Adipocyte (in vitro differentiated cells): ENCODE measurements at regions not wholly inside any gene's neighbourhood (a gene's known extent, or its start where the extent isn't known, plus 50 kb on each side); places are given as distances from the start of the nearest gene placed in this dataset.

Source experiments
- DNase-seq: peaks from one replicate; pipeline ENCODE4 v3.0.0-alpha.2; 2015; ENCODE audit warnings: low read depth
- H3K27me3 ChIP-seq: replicated peaks from 2 replicates; pipeline ENCODE4 v1.7.0; 2013; ENCODE audit warnings: mild to moderate bottlenecking, low read length, moderate library complexity; ENCODE audit not compliant: control insufficient read depth, insufficient read depth
- H3K36me3 ChIP-seq: 2 replicates; pipeline ENCODE4 v1.7.0; 2013; ENCODE audit warnings: low read length, mild to moderate bottlenecking, moderate library complexity; ENCODE audit not compliant: control insufficient read depth, insufficient read depth, severe bottlenecking
- H3K4me1 ChIP-seq: 2 replicates; pipeline ENCODE4 v1.7.0; 2013; ENCODE audit warnings: mild to moderate bottlenecking, low read length, moderate library complexity; ENCODE audit not compliant: control insufficient read depth, insufficient read depth
- H3K4me3 ChIP-seq: 2 replicates; pipeline ENCODE4 v1.7.0; 2013; ENCODE audit warnings: mild to moderate bottlenecking, low read length, moderate library complexity
- H3K9ac ChIP-seq: 2 replicates; pipeline ENCODE4 v1.7.0; 2013; ENCODE audit warnings: mild to moderate bottlenecking, low read length, moderate library complexity
- H3K9me3 ChIP-seq: 2 replicates; pipeline ENCODE4 v1.7.0; 2013; ENCODE audit warnings: mild to moderate bottlenecking, low read length, moderate library complexity; ENCODE audit not compliant: control insufficient read depth

DNA sequence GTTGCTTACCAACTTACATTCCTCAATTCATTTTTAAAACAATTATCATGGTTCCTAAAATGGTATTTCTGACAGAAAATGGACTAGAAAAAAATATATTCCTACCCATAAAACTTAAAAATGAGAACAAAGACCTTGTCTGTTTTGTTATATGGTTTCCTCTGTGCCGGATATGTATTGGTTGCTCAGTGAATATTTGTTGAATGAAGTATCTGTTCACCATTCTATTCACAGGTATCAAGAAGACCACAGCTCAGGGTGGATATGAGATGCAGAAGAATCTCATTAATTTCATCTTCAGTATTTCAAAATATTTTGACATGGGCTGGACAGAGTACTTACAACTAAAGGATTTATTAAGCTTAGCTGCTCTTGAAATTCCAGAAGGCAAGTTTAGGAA lies 58.1 kb downstream of the TUSC7 start:
- H3K4me3 ChIP-seq = no peak overlapping the region
- no peaks in the 10 kb centered on the region for H3K9me3 ChIP-seq
- H3K9ac ChIP-seq = no peak overlapping the region
- DNase-seq = no peak
- no peaks in the 10 kb centered on the region for H3K36me3 ChIP-seq
- H3K4me1 ChIP-seq = no peaks in the 10 kb centered on the region
- H3K27me3 ChIP-seq = no peaks in the 10 kb centered on the region

DNA sequence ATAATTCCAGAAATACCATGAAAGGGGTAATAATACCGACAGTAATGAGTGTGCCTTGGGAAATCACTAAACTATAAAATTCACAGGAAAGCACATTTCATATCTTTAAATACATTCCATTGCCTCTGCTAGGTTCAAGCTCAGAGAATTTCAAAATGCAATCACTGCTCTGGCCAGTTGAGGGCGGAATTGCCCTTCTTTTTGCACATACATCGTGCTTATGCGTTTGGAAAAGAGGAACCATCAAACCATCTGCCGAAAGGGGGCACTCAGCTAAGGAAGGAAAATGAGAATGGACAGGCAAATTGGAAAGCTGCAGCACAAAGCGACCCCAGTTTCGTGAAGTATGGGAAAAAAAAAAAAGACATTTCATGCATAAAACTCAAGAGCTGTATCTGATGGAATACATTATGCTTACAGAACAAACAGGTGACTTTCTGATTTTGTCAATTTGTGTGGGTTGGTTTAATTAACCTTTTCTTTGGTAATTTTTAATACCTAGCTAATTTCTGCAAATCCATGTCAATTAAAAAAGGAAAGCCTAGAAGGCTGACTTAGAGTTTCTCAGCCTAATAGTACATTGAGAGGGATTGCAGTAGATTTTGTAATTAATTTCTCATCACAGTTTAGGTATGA lies 61.4 kb downstream of the TUSC7 start:
- no peaks in the 10 kb centered on the region for H3K36me3 ChIP-seq
- no peaks in the 10 kb centered on the region for H3K27me3 ChIP-seq
- DNase-seq = peak; percentile 89
- no peaks in the 10 kb centered on the region for H3K4me1 ChIP-seq
- no peak overlapping the region for H3K9ac ChIP-seq
- H3K4me3 ChIP-seq = no peak overlapping the region
- no peaks in the 10 kb centered on the region for H3K9me3 ChIP-seq

DNA sequence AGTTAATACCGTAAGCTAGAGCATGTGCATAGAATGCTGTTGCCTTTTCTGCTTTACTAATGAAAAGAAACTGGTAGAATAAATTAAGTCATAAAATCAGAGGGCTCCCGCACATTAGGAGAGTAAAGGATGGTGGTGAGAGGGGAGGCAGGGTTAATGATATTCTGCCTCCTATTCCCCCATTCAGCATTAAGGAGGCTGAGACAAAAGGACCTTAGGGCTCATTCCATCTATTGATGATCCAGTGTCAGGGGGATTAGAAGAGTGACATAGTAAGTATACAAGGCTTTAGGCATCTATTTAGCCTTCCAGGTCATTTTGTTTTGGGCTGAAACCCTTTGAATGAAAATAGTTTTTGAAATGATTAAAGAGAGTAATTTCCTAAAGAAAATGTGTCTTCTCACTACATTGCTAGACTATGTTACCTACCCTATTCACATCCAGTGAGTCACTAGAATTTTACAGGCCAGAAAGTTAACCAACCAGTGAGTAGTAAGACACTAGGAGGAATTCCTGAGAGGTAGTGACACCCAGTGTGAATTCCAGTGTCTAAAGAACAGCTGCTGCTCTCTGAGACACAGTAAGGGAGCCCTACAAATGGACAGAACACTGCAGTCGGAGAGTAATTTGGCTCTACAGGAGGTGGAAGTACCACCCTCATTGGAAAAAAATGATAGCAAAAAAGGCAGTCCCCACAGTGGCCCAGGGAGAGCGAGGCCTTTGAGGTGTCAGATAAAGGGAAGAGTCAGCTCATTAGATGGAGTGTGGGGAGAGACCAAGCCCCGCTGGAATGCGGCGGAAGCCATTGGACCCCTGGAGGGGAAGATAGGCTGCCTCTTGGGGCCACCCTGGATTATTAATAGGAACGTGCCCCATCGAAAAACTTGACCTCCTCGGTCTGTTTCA lies 67.6 kb downstream of the TUSC7 start:
- no peak for DNase-seq
- H3K4me1 ChIP-seq = no peaks in the 10 kb centered on the region
- H3K9ac ChIP-seq = no peak overlapping the region
- H3K36me3 ChIP-seq = no peaks in the 10 kb centered on the region
- no peaks in the 10 kb centered on the region for H3K27me3 ChIP-seq
- H3K9me3 ChIP-seq = no peaks in the 10 kb centered on the region
- H3K4me3 ChIP-seq = no peak overlapping the region

DNA sequence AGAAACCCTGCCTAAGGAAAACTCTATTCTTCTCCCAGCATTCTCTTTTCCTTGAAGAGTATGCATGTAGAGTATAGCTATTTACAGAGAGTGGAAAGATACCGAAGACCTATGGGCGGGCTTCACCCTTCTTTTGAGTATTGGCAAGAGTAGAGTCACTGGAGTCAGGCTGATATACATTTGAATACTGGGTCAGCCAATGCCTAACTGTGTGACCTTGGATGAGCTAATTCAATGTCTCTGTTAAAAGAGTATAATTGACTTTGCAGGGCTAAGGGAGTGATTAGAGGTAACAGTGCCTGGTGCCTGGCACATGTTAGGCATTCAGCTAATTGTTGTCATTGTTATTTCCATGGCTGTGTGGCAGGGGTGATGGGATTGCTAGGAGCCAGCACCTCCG lies 75.6 kb downstream of the TUSC7 start:
- Histone ChIP-seq H3K27me3 (no peaks in the 10 kb centered on the region), H3K9me3 (no peaks in the 10 kb centered on the region), H3K36me3 (no peaks in the 10 kb centered on the region), H3K4me1 (no peaks in the 10 kb centered on the region), H3K9ac (no peak overlapping the region), H3K4me3 (no peak overlapping the region)
- no peak for DNase-seq

DNA sequence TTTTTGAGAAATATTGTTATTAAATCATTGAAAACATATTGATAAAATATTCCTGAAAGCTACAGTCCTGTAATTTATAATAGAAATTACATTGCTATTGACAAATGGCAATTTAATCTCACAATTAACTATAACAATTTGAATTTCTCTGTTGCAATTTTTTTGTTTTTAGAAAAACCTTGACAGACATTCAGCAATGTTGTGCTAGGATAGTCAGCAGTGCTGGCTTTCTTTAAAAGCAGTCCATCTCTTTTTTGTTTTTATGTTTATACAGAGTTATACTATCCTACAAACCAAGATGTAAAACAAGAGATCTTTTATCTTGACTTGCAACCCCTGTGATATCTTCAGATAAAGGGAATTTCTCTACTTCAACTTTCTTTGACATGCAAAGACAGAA lies 93.1 kb downstream of the TUSC7 start:
- no peak overlapping the region for H3K4me3 ChIP-seq
- no peak overlapping the region for H3K9ac ChIP-seq
- H3K4me1 ChIP-seq = no peaks in the 10 kb centered on the region
- no peak for DNase-seq
- no peaks in the 10 kb centered on the region for H3K9me3 ChIP-seq
- H3K36me3 ChIP-seq = no peaks in the 10 kb centered on the region
- H3K27me3 ChIP-seq = no peaks in the 10 kb centered on the region

DNA sequence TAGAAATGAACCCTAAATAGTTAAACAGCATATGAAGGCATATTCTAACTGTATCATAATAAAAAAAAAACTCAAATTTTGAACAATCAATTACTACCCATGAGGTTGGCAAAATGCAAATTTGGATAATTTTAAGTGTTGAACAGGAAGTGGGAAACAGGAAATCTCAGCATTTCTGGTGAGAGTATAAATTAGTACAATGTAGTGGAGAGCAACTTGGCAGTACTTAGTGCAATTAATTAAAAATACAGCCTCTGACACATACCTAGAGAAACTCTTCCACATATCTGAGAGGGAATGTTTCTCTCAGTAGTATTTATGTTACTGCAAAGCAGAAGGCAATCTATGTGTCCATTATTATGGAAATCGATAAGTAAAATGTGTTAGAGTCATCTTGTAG lies 96.8 kb downstream of the TUSC7 start:
- Histone ChIP-seq H3K36me3 (no peaks in the 10 kb centered on the region), H3K4me1 (no peaks in the 10 kb centered on the region), H3K9me3 (no peaks in the 10 kb centered on the region), H3K4me3 (no peak overlapping the region), H3K27me3 (no peaks in the 10 kb centered on the region), H3K9ac (no peak overlapping the region)
- no peak for DNase-seq

DNA sequence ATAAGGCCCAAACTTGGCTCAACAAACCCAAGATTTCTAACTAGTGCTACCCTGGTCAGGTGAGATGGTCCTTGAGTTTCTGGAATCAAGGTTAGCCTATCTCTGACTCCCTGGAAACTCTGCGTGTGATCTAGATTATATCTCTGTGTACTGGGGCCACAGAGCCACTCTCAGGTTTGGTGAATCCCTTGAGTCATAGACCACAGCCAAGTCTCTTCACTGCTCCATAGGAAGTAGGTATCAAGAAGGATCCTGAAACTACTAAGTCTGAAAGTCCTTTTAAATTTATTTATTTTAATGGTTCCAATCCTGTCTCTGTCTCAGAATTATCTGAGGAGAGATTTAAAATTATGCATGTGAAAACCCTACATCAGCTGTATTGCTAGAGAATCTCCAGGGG lies 99.1 kb downstream of the TUSC7 start:
- no peaks in the 10 kb centered on the region for H3K36me3 ChIP-seq
- DNase-seq = no peak
- H3K27me3 ChIP-seq = no peaks in the 10 kb centered on the region
- H3K4me3 ChIP-seq = no peak overlapping the region
- no peaks in the 10 kb centered on the region for H3K4me1 ChIP-seq
- H3K9me3 ChIP-seq = no peaks in the 10 kb centered on the region
- H3K9ac ChIP-seq = no peak overlapping the region

DNA sequence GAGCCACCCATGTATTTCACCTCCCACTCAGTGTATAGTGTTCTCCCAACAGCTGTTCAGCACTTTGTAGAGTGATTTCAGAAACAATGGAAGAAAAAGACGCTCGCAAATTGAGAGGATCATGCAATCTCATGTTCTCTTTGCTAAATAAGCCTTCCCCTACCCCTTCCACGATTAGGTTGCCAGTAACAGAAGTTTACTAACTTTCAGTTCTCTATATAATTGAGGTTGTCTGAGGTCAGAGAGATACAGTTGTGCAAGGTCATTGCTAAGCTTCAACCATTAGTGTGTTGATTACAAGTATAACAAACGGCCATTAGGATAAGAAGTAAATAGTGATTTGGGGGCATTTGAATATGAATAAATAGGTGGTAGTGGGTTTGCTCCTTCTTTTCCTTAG lies 99.6 kb downstream of the TUSC7 start:
- DNase-seq = no peak
- no peaks in the 10 kb centered on the region for H3K4me1 ChIP-seq
- no peak overlapping the region for H3K4me3 ChIP-seq

DNA sequence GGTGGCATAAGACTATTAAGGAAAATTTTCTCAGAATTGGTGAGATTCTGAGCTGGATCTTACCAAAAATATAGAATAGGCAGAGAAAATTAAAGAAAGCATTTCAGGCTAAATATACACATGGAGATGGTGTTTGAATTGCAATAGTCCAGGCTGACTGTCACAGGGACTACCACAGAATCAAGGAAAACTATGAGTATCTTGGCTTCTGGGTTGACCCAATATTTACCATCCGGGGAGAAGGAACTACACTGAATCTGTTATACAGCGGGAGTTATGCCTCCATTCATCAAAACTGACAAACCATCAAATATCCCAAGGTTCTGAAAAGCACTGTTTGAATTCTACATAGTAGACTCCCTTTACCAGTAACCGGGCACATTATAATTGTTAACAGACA lies 102.2 kb downstream of the TUSC7 start:
- H3K9me3 ChIP-seq = no peaks in the 10 kb centered on the region
- no peak overlapping the region for H3K4me3 ChIP-seq
- no peak for DNase-seq
- H3K4me1 ChIP-seq = peaks cover 9% of the 10 kb centered on the region
- H3K36me3 ChIP-seq = no peaks in the 10 kb centered on the region
- H3K27me3 ChIP-seq = no peaks in the 10 kb centered on the region
- H3K9ac ChIP-seq = no peak overlapping the region

More for the DNA sequence above, 99.6 kb downstream of the TUSC7 start:
- Histone ChIP-seq H3K27me3 (no peaks in the 10 kb centered on the region), H3K9ac (no peak overlapping the region), H3K36me3 (no peaks in the 10 kb centered on the region), H3K9me3 (no peaks in the 10 kb centered on the region)

DNA sequence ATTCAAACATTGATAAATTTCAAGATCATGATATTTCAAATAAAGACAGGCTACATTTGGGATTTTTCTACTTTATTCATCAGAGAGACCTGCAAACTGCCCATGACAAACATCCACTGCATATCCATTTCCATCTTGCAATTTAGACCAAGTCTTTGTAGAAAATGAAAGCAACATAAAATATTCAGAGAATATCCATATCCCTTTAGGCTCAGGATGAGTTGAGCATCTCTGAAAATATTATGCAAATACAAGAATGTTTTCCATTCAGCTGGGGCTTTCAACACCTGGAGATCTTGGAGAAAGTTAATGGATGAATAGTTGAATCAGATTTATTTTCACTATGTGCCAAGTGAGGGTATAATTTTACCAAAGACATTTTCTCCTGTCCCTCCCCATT lies 103.4 kb downstream of the TUSC7 start:
- H3K9me3 ChIP-seq = no peaks in the 10 kb centered on the region

DNA sequence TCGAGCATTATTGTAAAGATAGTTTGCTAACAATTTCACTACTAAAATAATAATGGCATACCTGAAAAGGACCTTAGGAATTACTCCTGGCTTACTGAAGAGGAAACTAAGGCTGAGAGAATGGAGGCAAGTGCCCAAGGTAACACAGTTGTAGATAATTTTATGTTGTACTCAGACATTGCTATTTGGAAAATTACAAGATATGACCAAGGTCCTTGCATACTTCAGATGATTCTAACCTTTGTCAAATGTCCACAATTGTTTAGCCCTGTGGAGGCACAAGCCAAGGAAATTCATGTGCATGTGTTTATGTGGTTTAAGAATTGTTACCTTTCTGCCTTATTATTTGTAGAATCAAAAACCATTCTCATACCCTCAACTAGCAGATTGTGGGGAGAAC lies 105.7 kb downstream of the TUSC7 start:
- DNase-seq = peak; percentile 15
- Histone ChIP-seq H3K4me1 (peaks cover 9% of the 10 kb centered on the region), H3K4me3 (no peak overlapping the region), H3K9me3 (no peaks in the 10 kb centered on the region), H3K9ac (no peak overlapping the region), H3K36me3 (no peaks in the 10 kb centered on the region), H3K27me3 (no peaks in the 10 kb centered on the region)

More for the DNA sequence above, 103.4 kb downstream of the TUSC7 start:
- Histone ChIP-seq H3K4me1 (peaks cover 9% of the 10 kb centered on the region), H3K4me3 (no peak overlapping the region), H3K36me3 (no peaks in the 10 kb centered on the region), H3K27me3 (no peaks in the 10 kb centered on the region), H3K9ac (no peak overlapping the region)
- DNase-seq = no peak
